GM20000 (cell line): ENCODE measurements at regions not wholly inside any gene's neighbourhood (a gene's known extent, or its start where the extent isn't known, plus 50 kb on each side); places are given as distances from the start of the nearest gene placed in this dataset.

Experiments used
- DNase-seq: peaks from one replicate; pipeline ENCODE4 v3.0.0; 2012; ENCODE audit warnings: low spot score
- TF ChIP-seq, protein P1 (sequence below): IDR thresholded peaks from 2 replicates; pipeline ENCODE4 v1.5.1; 2012; ENCODE audit warnings: mild to moderate bottlenecking, control low read depth; ENCODE audit errors: extremely low read depth, missing control alignments

DNA sequence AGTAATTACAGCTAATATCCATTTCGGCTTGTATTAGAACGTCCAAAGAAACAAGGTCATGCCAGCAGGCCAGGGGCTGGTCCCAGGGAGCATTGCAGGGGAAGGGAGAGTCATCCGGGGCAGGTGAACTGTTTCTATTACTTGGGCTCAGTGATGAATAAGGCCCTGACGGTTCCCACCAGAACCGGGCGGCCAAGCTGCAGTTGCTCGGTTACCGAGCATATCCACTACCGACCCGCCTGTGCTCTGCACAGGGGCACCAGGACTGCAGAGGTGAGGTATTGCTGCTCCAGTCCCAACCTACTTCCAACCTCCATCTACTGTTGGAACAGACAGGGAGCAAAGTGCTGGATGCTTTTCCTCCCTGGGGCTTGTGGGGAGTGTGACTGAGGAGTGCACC, 295.5 kb downstream of the MAF start:
- TF ChIP-seq, protein P1, sequence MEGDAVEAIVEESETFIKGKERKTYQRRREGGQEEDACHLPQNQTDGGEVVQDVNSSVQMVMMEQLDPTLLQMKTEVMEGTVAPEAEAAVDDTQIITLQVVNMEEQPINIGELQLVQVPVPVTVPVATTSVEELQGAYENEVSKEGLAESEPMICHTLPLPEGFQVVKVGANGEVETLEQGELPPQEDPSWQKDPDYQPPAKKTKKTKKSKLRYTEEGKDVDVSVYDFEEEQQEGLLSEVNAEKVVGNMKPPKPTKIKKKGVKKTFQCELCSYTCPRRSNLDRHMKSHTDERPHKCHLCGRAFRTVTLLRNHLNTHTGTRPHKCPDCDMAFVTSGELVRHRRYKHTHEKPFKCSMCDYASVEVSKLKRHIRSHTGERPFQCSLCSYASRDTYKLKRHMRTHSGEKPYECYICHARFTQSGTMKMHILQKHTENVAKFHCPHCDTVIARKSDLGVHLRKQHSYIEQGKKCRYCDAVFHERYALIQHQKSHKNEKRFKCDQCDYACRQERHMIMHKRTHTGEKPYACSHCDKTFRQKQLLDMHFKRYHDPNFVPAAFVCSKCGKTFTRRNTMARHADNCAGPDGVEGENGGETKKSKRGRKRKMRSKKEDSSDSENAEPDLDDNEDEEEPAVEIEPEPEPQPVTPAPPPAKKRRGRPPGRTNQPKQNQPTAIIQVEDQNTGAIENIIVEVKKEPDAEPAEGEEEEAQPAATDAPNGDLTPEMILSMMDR, result no peak

DNA sequence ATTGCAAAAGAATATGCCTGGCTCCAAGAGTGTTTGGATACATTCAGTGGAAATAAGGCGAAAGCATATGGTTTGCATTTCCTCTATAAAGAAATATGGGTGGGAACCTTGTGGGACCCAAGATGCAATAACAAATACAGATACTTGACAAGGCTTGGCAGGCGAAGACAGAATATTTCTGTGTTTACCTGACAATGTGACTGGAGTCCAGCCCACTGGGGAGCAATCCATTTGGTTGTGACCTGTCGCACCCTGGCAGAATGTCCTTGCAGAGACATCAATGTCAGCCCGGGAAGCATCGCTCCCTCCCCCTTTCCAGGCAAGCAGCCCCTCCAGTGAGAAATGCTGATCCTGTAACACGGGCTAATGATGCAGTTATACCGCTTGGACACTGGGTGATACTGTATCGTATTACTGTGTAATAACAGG, 296.6 kb downstream of the MAF start:
- no peak for DNase-seq
- TF ChIP-seq, protein P1, result no peak

More for the DNA sequence above, 295.5 kb downstream of the MAF start:
- no peak for DNase-seq

DNA sequence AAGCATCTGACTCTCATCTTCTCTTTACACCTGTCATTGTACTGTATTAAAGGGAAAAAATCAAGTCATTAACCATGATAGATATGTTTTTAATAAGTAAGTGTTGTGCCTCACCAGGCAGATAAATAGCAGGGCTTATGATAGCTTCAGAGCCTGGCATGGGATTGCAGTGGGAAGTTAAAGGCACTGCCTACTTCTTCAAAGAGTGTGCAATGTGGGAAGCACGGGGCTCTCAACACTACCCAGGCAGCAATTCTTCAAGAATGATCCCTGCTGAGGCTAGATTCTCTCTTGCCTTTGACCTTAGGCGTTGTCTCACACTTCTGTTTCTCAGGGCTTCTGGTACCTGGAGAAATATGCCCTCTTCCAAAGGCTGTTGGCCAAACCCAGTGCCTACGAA, 297.3 kb downstream of the MAF start:
- DNase-seq, result no peak
- TF ChIP-seq, protein P1, result no peak

DNA sequence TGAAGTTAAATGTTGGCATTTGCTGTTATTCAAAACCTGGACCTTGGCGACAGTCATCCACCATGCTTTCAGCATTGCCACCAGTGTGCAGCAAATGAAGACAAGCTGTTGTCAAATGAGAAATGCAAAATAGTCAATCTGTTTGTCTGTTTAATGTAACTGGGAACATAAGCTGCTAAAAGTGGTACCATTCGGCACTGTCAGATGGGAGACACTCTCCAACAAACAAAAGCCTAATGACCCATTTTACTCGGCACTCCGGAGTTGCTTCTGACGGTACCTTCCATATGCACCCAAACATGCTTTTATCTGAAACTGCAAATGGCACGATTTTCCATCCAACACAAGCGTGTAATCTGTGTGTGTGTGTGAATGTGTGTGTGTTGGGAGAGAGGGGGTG, 297.8 kb downstream of the MAF start:
- TF ChIP-seq, protein P1, result no peak
- no peak for DNase-seq

DNA sequence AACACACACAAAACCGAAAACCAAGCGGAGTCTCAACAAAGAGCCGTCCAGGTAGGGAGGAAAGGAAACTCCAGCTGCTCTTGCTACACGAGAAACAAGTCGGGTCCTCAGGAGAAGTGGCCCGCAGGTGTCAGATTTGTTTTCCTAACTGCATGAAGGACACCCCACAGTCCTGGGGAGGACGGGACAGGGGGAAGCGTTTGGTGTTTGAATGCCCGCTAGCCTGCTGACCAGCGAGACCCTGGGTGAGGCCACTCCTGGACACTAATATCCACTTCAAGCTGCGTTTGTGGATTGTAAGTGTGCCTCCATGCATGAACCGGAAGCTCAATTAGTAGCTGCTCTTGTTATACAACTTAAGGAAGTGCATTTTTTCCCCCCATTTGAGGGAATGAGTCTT, 299.5 kb downstream of the MAF start:
- TF ChIP-seq, protein P1, result no peak
- DNase-seq, result no peak

DNA sequence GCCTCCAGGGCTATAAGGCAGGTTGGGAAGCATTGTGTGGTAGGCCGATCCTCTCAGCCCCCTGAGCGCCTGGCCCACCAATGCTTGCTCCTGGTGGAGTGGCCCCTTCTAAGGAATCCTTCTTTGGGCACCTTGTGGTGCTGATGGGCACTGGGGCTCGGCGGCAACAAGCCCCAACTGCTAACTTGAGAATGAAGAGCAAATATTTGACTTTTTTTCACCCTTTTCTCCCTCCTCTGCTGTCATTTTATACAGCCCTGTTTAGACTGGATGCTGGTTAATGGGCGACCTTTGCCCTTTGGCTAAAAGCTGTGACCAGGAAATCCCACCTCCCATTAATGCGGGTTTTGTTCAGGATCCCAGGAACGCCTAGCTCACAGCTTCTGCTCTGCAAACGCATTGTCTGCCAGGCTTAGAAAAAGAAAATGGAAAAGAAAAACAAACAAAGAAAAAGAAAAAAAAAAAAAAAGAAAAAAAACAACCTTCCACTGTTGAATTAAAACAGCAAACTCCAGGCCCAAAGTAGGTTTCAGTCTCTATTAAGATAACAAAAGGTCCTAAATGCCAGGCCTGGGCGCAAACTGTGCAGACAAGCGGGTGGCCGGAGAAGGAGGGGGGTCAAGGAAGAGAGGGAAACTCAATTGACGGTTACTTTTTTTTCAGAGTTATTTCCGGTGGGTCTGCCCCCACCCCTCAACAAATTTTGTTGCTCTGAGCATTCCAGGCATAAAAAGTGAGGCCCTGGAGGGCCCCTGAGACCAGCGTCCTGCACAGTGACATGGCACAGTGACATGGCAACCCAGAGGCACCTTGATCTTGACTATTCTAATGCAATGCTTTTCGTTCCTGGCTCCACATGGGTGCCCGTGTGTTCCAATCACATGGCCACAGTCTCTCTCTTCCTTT, 301.4 kb downstream of the MAF start:
- DNase-seq, result no peak
- TF ChIP-seq, protein P1, result no peak

DNA sequence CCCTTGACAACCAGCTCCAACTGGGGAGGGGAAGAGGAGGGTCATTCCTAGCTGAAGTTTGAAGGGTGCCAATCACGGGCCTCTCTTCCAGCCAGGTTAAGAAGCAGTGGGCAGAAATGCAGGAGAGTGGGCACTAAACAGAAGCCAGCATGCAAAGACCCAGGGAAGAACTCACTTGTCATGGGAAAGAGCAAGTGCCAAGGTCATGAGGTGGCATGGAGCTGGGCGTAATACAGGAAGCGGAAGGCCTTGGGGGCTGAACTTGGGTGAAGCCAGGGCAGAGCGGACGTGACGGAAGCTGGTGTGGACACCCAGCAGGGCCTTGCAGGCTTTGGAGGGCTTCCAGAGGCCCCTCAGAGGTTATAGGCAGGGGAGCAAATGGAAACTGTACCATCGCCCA, 302.1 kb downstream of the MAF start:
- no peak for DNase-seq
- TF ChIP-seq, protein P1, result no peak
